Left ventricle myocardium inferior (tissue), 1 donor: ENCODE measurements at regions not wholly inside any gene's neighbourhood (a gene's known extent, or its start where the extent isn't known, plus 50 kb on each side); places are given as distances from the start of the nearest gene placed in this dataset.
"Not testable (repeated sequence)": the region's sequence is repeated elsewhere in the genome, so short reads cannot be mapped to it uniquely, and the experiment has no call there.

ENCODE experiments used
- DNase-seq: peaks from one replicate; pipeline ENCODE4 v3.0.0-alpha.2; 2020
- H3K27ac ChIP-seq: fragments of 200-600 bp; replicated peaks from 2 replicates; pipeline ENCODE4 v1.8.0; 2021
- H3K27me3 ChIP-seq: fragments of 200-600 bp; 2 replicates; pipeline ENCODE4 v1.8.0; 2021; ENCODE audit warnings: low read depth
- H3K36me3 ChIP-seq: fragments of 200-600 bp; 2 replicates; pipeline ENCODE4 v1.8.0; 2021
- H3K4me1 ChIP-seq: fragments of 200-600 bp; 2 replicates; pipeline ENCODE4 v1.8.0; 2021
- H3K4me3 ChIP-seq: fragments of 200-600 bp; 2 replicates; pipeline ENCODE4 v1.8.0; 2021; ENCODE audit warnings: mild to moderate bottlenecking, moderate library complexity
- H3K9me3 ChIP-seq: fragments of 200-600 bp; replicated peaks from 2 replicates; pipeline ENCODE4 v1.8.0; 2021
- intact Hi-C: fragments of 100-400 bp; cut with micrococcal nuclease; formaldehyde crosslinking; loops from one replicate; pipeline ENCODE4 v1.11.0; 2022
- TF ChIP-seq, protein P1 (sequence below): fragments of 200-600 bp; IDR thresholded peaks from 2 replicates; pipeline ENCODE4 v1.8.0; 2021; ENCODE audit warnings: antibody characterized with exemption, mild to moderate bottlenecking, borderline replicate concordance
- donor health status: DM: no; HTN: yes; CAD: no; lungs with severe emphysema.

DNA sequence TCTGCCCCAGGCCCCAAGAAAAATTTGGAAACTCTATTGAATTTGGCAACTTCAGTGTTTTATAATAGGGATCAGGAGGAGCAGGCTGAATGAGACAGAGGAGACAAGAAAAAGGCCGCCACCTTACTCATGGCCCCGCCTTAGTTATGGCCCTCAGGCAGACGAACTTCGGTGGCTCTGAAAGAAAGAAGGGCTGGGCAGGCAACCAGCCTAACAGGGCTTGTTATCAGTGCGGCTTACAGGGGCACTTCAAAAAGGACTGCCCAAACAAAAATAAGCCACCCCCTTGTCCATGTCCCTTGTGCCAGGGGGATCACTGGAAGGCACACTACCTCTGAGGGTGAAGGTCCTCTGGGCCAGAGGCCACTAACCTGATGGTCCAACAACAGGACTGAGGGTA, 146.3 kb upstream of the ATF7IP start:
- no peaks in the 10 kb centered on the region for H3K27me3 ChIP-seq
- no peak overlapping the region for H3K4me3 ChIP-seq
- TF ChIP-seq, protein P1, sequence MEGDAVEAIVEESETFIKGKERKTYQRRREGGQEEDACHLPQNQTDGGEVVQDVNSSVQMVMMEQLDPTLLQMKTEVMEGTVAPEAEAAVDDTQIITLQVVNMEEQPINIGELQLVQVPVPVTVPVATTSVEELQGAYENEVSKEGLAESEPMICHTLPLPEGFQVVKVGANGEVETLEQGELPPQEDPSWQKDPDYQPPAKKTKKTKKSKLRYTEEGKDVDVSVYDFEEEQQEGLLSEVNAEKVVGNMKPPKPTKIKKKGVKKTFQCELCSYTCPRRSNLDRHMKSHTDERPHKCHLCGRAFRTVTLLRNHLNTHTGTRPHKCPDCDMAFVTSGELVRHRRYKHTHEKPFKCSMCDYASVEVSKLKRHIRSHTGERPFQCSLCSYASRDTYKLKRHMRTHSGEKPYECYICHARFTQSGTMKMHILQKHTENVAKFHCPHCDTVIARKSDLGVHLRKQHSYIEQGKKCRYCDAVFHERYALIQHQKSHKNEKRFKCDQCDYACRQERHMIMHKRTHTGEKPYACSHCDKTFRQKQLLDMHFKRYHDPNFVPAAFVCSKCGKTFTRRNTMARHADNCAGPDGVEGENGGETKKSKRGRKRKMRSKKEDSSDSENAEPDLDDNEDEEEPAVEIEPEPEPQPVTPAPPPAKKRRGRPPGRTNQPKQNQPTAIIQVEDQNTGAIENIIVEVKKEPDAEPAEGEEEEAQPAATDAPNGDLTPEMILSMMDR: no peak
- H3K4me1 ChIP-seq: no peaks in the 10 kb centered on the region
- no peaks in the 10 kb centered on the region for H3K36me3 ChIP-seq
- intact Hi-C loops: no loop called here
- DNase-seq: no peak
- H3K9me3 ChIP-seq: peaks cover 13% of the 10 kb centered on the region
- no peak overlapping the region for H3K27ac ChIP-seq

DNA sequence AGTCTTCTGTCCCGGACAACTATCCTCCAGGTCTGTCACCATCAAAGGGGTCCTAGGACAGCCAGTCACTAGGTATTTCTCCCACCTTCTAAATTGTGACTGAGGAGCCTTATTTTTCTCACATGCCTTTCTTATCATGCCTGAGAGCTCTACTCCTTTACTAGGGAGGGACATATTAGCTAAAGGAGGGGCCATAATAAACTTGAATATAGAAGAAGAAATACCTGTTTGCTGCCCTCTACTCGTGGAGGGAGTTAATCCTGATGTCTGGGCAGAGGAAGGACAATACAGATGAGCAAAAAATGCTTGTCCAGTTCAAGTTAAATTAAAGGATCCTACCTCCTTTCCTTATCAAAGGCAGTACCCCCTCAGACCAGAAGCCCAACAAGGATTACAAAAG, 145.8 kb upstream of the ATF7IP start:
- DNase-seq, H3K36me3 ChIP-seq, intact Hi-C loops, H3K27ac ChIP-seq, H3K27me3 ChIP-seq, H3K4me3 ChIP-seq, H3K4me1 ChIP-seq: not testable (repeated sequence)
- H3K9me3 ChIP-seq: peaks cover 13% of the 10 kb centered on the region

DNA sequence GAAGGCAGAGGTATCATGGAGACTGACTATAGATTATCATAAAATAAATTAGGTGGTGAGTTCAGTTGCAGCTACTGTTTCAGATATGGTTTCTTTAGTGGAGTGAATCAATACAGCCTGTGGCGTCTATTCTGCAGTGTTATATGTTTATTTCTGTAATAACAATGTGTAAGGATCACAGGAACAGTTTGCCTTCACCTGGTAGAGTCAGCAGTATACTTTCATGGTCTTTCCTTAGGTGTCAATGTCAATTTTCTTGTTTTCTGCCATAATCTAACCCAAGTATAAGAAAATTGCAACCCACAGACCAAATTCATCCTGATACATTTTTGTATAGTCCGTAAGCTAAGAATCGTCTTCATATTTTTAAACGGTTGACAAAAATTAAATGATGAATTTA, 140.4 kb upstream of the ATF7IP start:
- intact Hi-C loops: no loop called here
- TF ChIP-seq, protein P1: no peak
- H3K4me1 ChIP-seq: no peaks in the 10 kb centered on the region

GRCh38 chr12:14235176-14235575, 130.3 kb upstream of the ATF7IP start:
- H3K27ac ChIP-seq, DNase-seq, H3K27me3 ChIP-seq, H3K36me3 ChIP-seq, H3K4me3 ChIP-seq: not testable (repeated sequence)
- Histone ChIP-seq H3K9me3 (peaks cover 18% of the 10 kb centered on the region), H3K4me1 (peaks cover 11% of the 10 kb centered on the region)
- intact Hi-C loops: loop anchor here (5.0 kb wide), 1 partner anchor 382 kb away; no protein-coding TSS in a partner anchor

More for the DNA sequence above, 140.4 kb upstream of the ATF7IP start:
- no peak for DNase-seq
- Histone ChIP-seq H3K4me3 (no peak overlapping the region), H3K36me3 (no peaks in the 10 kb centered on the region), H3K27ac (no peak overlapping the region), H3K27me3 (peaks cover 4% of the 10 kb centered on the region), H3K9me3 (peaks cover 9% of the 10 kb centered on the region)

DNA sequence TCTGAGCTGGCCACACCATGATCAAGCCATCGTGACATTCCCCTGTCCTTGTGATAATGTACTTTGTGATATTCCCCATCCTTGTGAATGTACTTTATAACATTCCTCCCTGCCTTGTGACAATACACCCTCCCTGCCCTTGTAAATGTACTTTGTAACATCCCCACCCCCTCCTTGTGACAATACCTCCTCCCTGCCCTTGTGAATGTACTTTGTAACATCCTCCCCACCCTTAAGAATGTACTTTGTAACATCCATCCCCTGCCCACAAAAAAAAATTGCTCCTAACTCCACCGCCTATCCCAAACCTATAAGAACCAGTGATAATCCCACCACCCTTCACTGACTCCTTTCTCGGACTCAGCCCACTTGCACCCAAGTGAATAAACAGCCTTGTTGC, 128.8 kb upstream of the ATF7IP start:
- peaks cover 14% of the 10 kb centered on the region for H3K4me1 ChIP-seq
- H3K4me3 ChIP-seq, DNase-seq, H3K27me3 ChIP-seq, H3K27ac ChIP-seq, H3K36me3 ChIP-seq, H3K9me3 ChIP-seq: not testable (repeated sequence)
- intact Hi-C loops: loop anchor here (5.0 kb wide), 1 partner anchor 381 kb away; no protein-coding TSS in a partner anchor

GRCh38 chr12:14238221-14238792, 127.2 kb upstream of the ATF7IP start:
- intact Hi-C loops: loop anchor here (5.0 kb wide), 1 partner anchor 379 kb away; no protein-coding TSS in a partner anchor
- Histone ChIP-seq H3K4me1 (peaks cover 14% of the 10 kb centered on the region), H3K36me3 (no peaks in the 10 kb centered on the region), H3K27me3 (no peaks in the 10 kb centered on the region), H3K4me3 (no peak overlapping the region), H3K9me3 (peaks cover 16% of the 10 kb centered on the region), H3K27ac (no peak overlapping the region)
- no peak for DNase-seq
- TF ChIP-seq, protein P1: peak; percentile 84

GRCh38 chr12:14239350-14239934, 126.0 kb upstream of the ATF7IP start:
- Histone ChIP-seq H3K4me1 (peaks cover 14% of the 10 kb centered on the region), H3K36me3 (peaks cover 4% of the 10 kb centered on the region), H3K27ac (peak overlapping the region; percentile 33), H3K4me3 (peak overlapping the region; percentile 5), H3K27me3 (no peaks in the 10 kb centered on the region), H3K9me3 (peaks cover 27% of the 10 kb centered on the region)
- intact Hi-C loops: loop anchor here (5.0 kb wide), 1 partner anchor 378 kb away; no protein-coding TSS in a partner anchor
- no peak for DNase-seq
- TF ChIP-seq, protein P1: no peak
